ENCODE measurements at regions not wholly inside any gene's neighbourhood (a gene's known extent, or its start where the extent isn't known, plus 50 kb on each side); places are given as distances from the start of the nearest gene placed in this dataset.

DNA sequence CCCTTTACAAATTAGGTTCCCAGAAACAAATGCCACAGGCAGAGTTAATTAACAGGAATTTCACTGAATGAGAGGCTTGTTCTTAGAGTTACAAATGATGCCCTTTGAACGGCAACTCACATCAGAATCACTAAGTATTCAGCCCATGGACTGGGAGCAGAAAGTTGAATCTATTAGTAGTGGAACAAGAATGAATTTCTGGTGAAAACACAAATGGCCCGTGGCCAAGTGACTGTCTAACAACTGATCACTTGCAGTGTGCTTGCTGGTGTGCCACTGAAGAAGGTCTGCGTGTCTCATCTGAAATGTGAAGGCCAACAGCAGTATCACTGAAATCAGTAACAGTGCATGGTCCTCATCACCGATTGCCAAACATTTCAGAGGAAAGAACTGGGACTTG, 893.4 kb upstream of the TMEM132C start:
- TF ChIP-seq, protein P1, sequence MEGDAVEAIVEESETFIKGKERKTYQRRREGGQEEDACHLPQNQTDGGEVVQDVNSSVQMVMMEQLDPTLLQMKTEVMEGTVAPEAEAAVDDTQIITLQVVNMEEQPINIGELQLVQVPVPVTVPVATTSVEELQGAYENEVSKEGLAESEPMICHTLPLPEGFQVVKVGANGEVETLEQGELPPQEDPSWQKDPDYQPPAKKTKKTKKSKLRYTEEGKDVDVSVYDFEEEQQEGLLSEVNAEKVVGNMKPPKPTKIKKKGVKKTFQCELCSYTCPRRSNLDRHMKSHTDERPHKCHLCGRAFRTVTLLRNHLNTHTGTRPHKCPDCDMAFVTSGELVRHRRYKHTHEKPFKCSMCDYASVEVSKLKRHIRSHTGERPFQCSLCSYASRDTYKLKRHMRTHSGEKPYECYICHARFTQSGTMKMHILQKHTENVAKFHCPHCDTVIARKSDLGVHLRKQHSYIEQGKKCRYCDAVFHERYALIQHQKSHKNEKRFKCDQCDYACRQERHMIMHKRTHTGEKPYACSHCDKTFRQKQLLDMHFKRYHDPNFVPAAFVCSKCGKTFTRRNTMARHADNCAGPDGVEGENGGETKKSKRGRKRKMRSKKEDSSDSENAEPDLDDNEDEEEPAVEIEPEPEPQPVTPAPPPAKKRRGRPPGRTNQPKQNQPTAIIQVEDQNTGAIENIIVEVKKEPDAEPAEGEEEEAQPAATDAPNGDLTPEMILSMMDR (IDR thresholded peaks at IDR 0.05; ENCODE audit: insufficient read depth, low read length): no peak
- TF ChIP-seq GABPA (IDR thresholded peaks at IDR 0.05; ENCODE audit: low read depth) (no peak), SPI1 (IDR thresholded peaks at IDR 0.05; ENCODE audit: borderline replicate concordance, low read depth) (no peak)
- TF ChIP-seq, protein P2, sequence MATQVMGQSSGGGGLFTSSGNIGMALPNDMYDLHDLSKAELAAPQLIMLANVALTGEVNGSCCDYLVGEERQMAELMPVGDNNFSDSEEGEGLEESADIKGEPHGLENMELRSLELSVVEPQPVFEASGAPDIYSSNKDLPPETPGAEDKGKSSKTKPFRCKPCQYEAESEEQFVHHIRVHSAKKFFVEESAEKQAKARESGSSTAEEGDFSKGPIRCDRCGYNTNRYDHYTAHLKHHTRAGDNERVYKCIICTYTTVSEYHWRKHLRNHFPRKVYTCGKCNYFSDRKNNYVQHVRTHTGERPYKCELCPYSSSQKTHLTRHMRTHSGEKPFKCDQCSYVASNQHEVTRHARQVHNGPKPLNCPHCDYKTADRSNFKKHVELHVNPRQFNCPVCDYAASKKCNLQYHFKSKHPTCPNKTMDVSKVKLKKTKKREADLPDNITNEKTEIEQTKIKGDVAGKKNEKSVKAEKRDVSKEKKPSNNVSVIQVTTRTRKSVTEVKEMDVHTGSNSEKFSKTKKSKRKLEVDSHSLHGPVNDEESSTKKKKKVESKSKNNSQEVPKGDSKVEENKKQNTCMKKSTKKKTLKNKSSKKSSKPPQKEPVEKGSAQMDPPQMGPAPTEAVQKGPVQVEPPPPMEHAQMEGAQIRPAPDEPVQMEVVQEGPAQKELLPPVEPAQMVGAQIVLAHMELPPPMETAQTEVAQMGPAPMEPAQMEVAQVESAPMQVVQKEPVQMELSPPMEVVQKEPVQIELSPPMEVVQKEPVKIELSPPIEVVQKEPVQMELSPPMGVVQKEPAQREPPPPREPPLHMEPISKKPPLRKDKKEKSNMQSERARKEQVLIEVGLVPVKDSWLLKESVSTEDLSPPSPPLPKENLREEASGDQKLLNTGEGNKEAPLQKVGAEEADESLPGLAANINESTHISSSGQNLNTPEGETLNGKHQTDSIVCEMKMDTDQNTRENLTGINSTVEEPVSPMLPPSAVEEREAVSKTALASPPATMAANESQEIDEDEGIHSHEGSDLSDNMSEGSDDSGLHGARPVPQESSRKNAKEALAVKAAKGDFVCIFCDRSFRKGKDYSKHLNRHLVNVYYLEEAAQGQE (IDR thresholded peaks at IDR 0.05; ENCODE audit: insufficient replicate concordance, low read depth): no peak

Measured in HL-60 (cell line).